ENCODE measurements at regions not wholly inside any gene's neighbourhood (a gene's known extent, or its start where the extent isn't known, plus 50 kb on each side); places are given as distances from the start of the nearest gene placed in this dataset.

DNA sequence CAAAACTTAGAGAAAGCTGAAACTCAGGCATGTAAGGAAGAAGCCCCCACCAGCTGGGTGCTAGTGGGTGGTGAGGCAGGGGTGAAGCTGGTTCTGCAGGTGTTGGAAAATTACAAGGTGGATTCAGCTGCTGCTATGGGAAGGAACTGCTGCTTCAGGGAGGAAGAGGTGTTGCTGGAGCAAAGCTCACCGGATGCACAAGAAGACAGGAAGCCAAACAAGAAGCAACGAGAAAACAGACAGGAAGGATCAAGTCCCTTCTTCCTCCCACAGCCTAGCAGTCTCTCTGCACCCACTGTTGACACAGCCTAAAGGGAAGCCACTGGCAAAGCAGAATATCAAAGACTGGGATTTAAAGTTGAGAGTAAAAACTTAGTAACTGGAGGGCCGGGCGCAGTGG is 100.2 kb upstream of the JADE1 start:
- no peak for TF ChIP-seq YY1 (IDR thresholded peaks at IDR 0.05; ENCODE audit: insufficient read depth, insufficient read length)
- TF ChIP-seq SUZ12 (IDR thresholded peaks at IDR 0.05; ENCODE audit: extremely low read depth, insufficient read depth, insufficient read length), result no peak
- no peak for TF ChIP-seq ZNF274 (IDR thresholded peaks at IDR 0.05; ENCODE audit: low read depth, low read length)

Measured in NT2/D1 (cell line).